ENCODE measurements at regions not wholly inside any gene's neighbourhood (a gene's known extent, or its start where the extent isn't known, plus 50 kb on each side); places are given as distances from the start of the nearest gene placed in this dataset.

DNA sequence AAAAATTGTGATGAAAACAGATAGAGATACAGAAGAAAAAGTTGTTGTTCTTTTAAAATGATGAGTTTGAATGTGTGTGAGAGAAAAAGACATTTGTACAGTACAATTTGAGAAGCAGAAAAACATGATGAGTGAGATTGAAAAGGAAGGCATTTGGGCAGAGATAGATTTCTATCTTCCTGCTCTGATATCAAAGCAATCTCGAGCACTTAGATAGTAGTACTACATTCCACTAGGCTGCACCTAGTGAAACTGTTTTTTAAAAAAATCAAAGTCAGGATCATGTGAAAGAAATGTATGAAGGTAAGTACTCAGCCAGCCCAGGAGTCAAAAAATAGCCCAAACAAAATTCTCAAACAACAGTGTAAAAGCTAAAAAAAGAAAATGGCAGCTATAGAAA lies 104.1 kb upstream of the UBE2E2 start:
- Histone ChIP-seq H3K27me3 (replicated peaks; ENCODE audit: insufficient read depth, low read depth, low read length, poor library complexity) (no peaks in the 10 kb centered on the region), H3K9me3 (ENCODE audit: low read depth, low read length, poor library complexity, severe bottlenecking) (no peaks in the 10 kb centered on the region), H3K27ac (ENCODE audit: low read depth, low read length, poor library complexity, severe bottlenecking) (no peak overlapping the region), H3K4me3 (ENCODE audit: low read depth, low read length, poor library complexity, severe bottlenecking) (no peak overlapping the region), H3K4me1 (ENCODE audit: insufficient read depth, low read length, poor library complexity, severe bottlenecking) (no peaks in the 10 kb centered on the region), H3K36me3 (ENCODE audit: insufficient read depth, low read length, poor library complexity, severe bottlenecking) (no peaks in the 10 kb centered on the region)
- DNase-seq (ENCODE audit: low spot score), result no peak
- POLR2A ChIA-PET (ENCODE audit: low non-redundant PET), result interaction anchor here (0.7 kb wide), 1 partner anchor 130 kb away, joined by 4 read pairs; no protein-coding TSS in a partner anchor
- BruUV-seq (replicated peaks), result no TSS peak
- intact Hi-C loops (cut with micrococcal nuclease; ENCODE audit: unreplicated experiment), result no loop called here
- CTCF ChIA-PET, result no interaction called here
- TF ChIP-seq, protein P1, sequence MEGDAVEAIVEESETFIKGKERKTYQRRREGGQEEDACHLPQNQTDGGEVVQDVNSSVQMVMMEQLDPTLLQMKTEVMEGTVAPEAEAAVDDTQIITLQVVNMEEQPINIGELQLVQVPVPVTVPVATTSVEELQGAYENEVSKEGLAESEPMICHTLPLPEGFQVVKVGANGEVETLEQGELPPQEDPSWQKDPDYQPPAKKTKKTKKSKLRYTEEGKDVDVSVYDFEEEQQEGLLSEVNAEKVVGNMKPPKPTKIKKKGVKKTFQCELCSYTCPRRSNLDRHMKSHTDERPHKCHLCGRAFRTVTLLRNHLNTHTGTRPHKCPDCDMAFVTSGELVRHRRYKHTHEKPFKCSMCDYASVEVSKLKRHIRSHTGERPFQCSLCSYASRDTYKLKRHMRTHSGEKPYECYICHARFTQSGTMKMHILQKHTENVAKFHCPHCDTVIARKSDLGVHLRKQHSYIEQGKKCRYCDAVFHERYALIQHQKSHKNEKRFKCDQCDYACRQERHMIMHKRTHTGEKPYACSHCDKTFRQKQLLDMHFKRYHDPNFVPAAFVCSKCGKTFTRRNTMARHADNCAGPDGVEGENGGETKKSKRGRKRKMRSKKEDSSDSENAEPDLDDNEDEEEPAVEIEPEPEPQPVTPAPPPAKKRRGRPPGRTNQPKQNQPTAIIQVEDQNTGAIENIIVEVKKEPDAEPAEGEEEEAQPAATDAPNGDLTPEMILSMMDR (conservative IDR thresholded peaks at IDR 0.05; ENCODE audit: low read depth, low read length), result no peak
- no peak for TF ChIP-seq EZH2 (IDR thresholded peaks at IDR 0.05; ENCODE audit: borderline replicate concordance, low read depth, low read length, poor library complexity, severe bottlenecking)

- Histone ChIP-seq H3K36me3 (ENCODE audit: insufficient read depth, low read length, poor library complexity, severe bottlenecking) (no peaks in the 10 kb centered on the region), H3K9me3 (ENCODE audit: low read depth, low read length, poor library complexity, severe bottlenecking) (no peaks in the 10 kb centered on the region), H3K27ac (ENCODE audit: low read depth, low read length, poor library complexity, severe bottlenecking) (no peak overlapping the region), H3K4me3 (ENCODE audit: low read depth, low read length, poor library complexity, severe bottlenecking) (no peak overlapping the region), H3K4me1 (ENCODE audit: insufficient read depth, low read length, poor library complexity, severe bottlenecking) (no peaks in the 10 kb centered on the region), H3K27me3 (replicated peaks; ENCODE audit: insufficient read depth, low read depth, low read length, poor library complexity) (no peaks in the 10 kb centered on the region)
- ChIA-PET CTCF (no interaction called here), POLR2A (ENCODE audit: low non-redundant PET) (interaction anchor here (0.7 kb wide), 1 partner anchor 129 kb away, joined by 4 read pairs; no protein-coding TSS in a partner anchor)
- intact Hi-C loops (cut with micrococcal nuclease; ENCODE audit: unreplicated experiment), result no loop called here
- TF ChIP-seq EZH2 (IDR thresholded peaks at IDR 0.05; ENCODE audit: borderline replicate concordance, low read depth, low read length, poor library complexity, severe bottlenecking), result no peak
- TF ChIP-seq, protein P1 (conservative IDR thresholded peaks at IDR 0.05; ENCODE audit: low read depth, low read length), result no peak
- BruUV-seq (replicated peaks), result no TSS peak
- DNase-seq (ENCODE audit: low spot score), result no peak
These were observed 103.5 kb upstream of the UBE2E2 start for GRCh38 chr3:23099677-23100076.

DNA sequence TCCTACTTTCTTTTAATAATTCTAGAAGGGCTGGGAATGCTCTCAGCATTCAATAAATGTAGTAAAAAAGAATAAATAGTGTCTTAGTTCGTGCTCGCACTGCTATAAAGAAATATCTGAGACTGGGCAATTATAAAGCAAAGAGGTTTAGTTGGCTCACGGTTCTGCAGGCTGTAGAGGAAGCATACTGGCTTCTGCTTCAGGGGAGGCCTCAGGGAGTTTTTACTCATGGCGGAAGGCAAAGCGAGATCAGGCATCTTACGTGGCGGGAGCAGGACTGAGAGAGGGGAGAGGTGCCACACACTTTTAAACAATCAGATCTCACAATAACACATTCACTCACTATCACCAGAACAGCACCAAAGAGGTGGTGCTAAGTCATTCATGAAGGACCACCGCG lies 103.0 kb upstream of the UBE2E2 start:
- H3K27ac ChIP-seq (ENCODE audit: low read depth, low read length, poor library complexity, severe bottlenecking), result no peak overlapping the region
- no TSS peak for BruUV-seq (replicated peaks)
- POLR2A ChIA-PET (ENCODE audit: low non-redundant PET), result no interaction called here

More for the DNA sequence above, 103.0 kb upstream of the UBE2E2 start:
- no peaks in the 10 kb centered on the region for H3K27me3 ChIP-seq (replicated peaks; ENCODE audit: insufficient read depth, low read depth, low read length, poor library complexity)
- no peak overlapping the region for H3K4me3 ChIP-seq (ENCODE audit: low read depth, low read length, poor library complexity, severe bottlenecking)
- no peaks in the 10 kb centered on the region for H3K9me3 ChIP-seq (ENCODE audit: low read depth, low read length, poor library complexity, severe bottlenecking)
- CTCF ChIA-PET, result no interaction called here
- DNase-seq (ENCODE audit: low spot score), result no peak
- intact Hi-C loops (cut with micrococcal nuclease; ENCODE audit: unreplicated experiment), result no loop called here
- no peaks in the 10 kb centered on the region for H3K36me3 ChIP-seq (ENCODE audit: insufficient read depth, low read length, poor library complexity, severe bottlenecking)
- TF ChIP-seq EZH2 (IDR thresholded peaks at IDR 0.05; ENCODE audit: borderline replicate concordance, low read depth, low read length, poor library complexity, severe bottlenecking), result no peak
- TF ChIP-seq, protein P1 (conservative IDR thresholded peaks at IDR 0.05; ENCODE audit: low read depth, low read length), result no peak
- H3K4me1 ChIP-seq (ENCODE audit: insufficient read depth, low read length, poor library complexity, severe bottlenecking), result no peaks in the 10 kb centered on the region
